ENCODE measurements at regions not wholly inside any gene's neighbourhood (a gene's known extent, or its start where the extent isn't known, plus 50 kb on each side); places are given as distances from the start of the nearest gene placed in this dataset.
"Not testable (repeated sequence)": the region's sequence is repeated elsewhere in the genome, so short reads cannot be mapped to it uniquely, and the experiment has no call there.

GRCh38 chr2:180776921-180777320 lies 203.5 kb upstream of the UBE2E3 start:
- H3K4me1 ChIP-seq (ENCODE audit: control insufficient read depth, insufficient read depth, low read length) = peaks cover 6% of the 10 kb centered on the region
- H3K27me3 ChIP-seq (ENCODE audit: control insufficient read depth, insufficient read depth, low read length) = no peaks in the 10 kb centered on the region
- no peak overlapping the region for H3K27ac ChIP-seq (ENCODE audit: low read depth, low read length)
- no peak overlapping the region for H3K9ac ChIP-seq (ENCODE audit: low read length)
- no peak overlapping the region for H3K4me3 ChIP-seq (ENCODE audit: low read depth, low read length)
- H3K9me3 ChIP-seq (ENCODE audit: control insufficient read depth, insufficient read depth, low read depth, low read length) = no peaks in the 10 kb centered on the region
- H3K36me3 ChIP-seq (ENCODE audit: control insufficient read depth, insufficient read depth, low read length) = no peaks in the 10 kb centered on the region

GRCh38 chr2:180775711-180776110 lies 204.7 kb upstream of the UBE2E3 start:
- no peaks in the 10 kb centered on the region for H3K9me3 ChIP-seq (ENCODE audit: control insufficient read depth, insufficient read depth, low read depth, low read length)
- H3K4me1 ChIP-seq (ENCODE audit: control insufficient read depth, insufficient read depth, low read length) = peaks cover 6% of the 10 kb centered on the region
- no peaks in the 10 kb centered on the region for H3K27me3 ChIP-seq (ENCODE audit: control insufficient read depth, insufficient read depth, low read length)
- no peak overlapping the region for H3K9ac ChIP-seq (ENCODE audit: low read length)
- no peak overlapping the region for H3K4me3 ChIP-seq (ENCODE audit: low read depth, low read length)
- H3K36me3 ChIP-seq (ENCODE audit: control insufficient read depth, insufficient read depth, low read length) = no peaks in the 10 kb centered on the region
- no peak overlapping the region for H3K27ac ChIP-seq (ENCODE audit: low read depth, low read length)

- not testable (repeated sequence) for H3K27ac ChIP-seq (ENCODE audit: low read depth, low read length); H3K4me3 ChIP-seq (ENCODE audit: low read depth, low read length); H3K9ac ChIP-seq (ENCODE audit: low read length); H3K27me3 ChIP-seq (ENCODE audit: control insufficient read depth, insufficient read depth, low read length); H3K4me1 ChIP-seq (ENCODE audit: control insufficient read depth, insufficient read depth, low read length); H3K36me3 ChIP-seq (ENCODE audit: control insufficient read depth, insufficient read depth, low read length); H3K9me3 ChIP-seq (ENCODE audit: control insufficient read depth, insufficient read depth, low read depth, low read length)
These were observed 215.1 kb upstream of the UBE2E3 start for GRCh38 chr2:180765316-180765715.

- H3K27ac ChIP-seq (ENCODE audit: low read depth, low read length) = no peak overlapping the region
- no peaks in the 10 kb centered on the region for H3K27me3 ChIP-seq (ENCODE audit: control insufficient read depth, insufficient read depth, low read length)
- no peaks in the 10 kb centered on the region for H3K9me3 ChIP-seq (ENCODE audit: control insufficient read depth, insufficient read depth, low read depth, low read length)
- H3K4me3 ChIP-seq (ENCODE audit: low read depth, low read length) = no peak overlapping the region
- peaks cover 8% of the 10 kb centered on the region; the same call in 1 of the 2 replicates for H3K4me1 ChIP-seq (ENCODE audit: control insufficient read depth, insufficient read depth, low read length)
- no peak overlapping the region for H3K9ac ChIP-seq (ENCODE audit: low read length)
- H3K36me3 ChIP-seq (ENCODE audit: control insufficient read depth, insufficient read depth, low read length) = no peaks in the 10 kb centered on the region
These were observed 217.0 kb upstream of the UBE2E3 start for GRCh38 chr2:180763263-180763989.

- Histone ChIP-seq H3K9me3 (ENCODE audit: control insufficient read depth, insufficient read depth, low read depth, low read length) (no peaks in the 10 kb centered on the region), H3K4me3 (ENCODE audit: low read depth, low read length) (no peak overlapping the region), H3K4me1 (ENCODE audit: control insufficient read depth, insufficient read depth, low read length) (peaks cover 8% of the 10 kb centered on the region; the same call in 1 of the 2 replicates), H3K27me3 (ENCODE audit: control insufficient read depth, insufficient read depth, low read length) (no peaks in the 10 kb centered on the region), H3K9ac (ENCODE audit: low read length) (no peak overlapping the region), H3K27ac (ENCODE audit: low read depth, low read length) (no peak overlapping the region), H3K36me3 (ENCODE audit: control insufficient read depth, insufficient read depth, low read length) (no peaks in the 10 kb centered on the region)
These were observed 219.2 kb upstream of the UBE2E3 start for GRCh38 chr2:180761224-180761623.

- no peak overlapping the region for H3K4me3 ChIP-seq (ENCODE audit: low read depth, low read length)
- H3K36me3 ChIP-seq (ENCODE audit: control insufficient read depth, insufficient read depth, low read length) = no peaks in the 10 kb centered on the region
- peaks cover 8% of the 10 kb centered on the region; the same call in 1 of the 2 replicates for H3K4me1 ChIP-seq (ENCODE audit: control insufficient read depth, insufficient read depth, low read length)
- H3K9me3 ChIP-seq (ENCODE audit: control insufficient read depth, insufficient read depth, low read depth, low read length) = no peaks in the 10 kb centered on the region
- no peak overlapping the region for H3K9ac ChIP-seq (ENCODE audit: low read length)
- H3K27ac ChIP-seq (ENCODE audit: low read depth, low read length) = no peak overlapping the region
- H3K27me3 ChIP-seq (ENCODE audit: control insufficient read depth, insufficient read depth, low read length) = no peaks in the 10 kb centered on the region
These were observed 220.8 kb upstream of the UBE2E3 start for GRCh38 chr2:180759631-180760030.

- Histone ChIP-seq H3K9me3 (ENCODE audit: control insufficient read depth, insufficient read depth, low read depth, low read length) (no peaks in the 10 kb centered on the region), H3K27ac (ENCODE audit: low read depth, low read length) (no peak overlapping the region), H3K27me3 (ENCODE audit: control insufficient read depth, insufficient read depth, low read length) (no peaks in the 10 kb centered on the region), H3K4me1 (ENCODE audit: control insufficient read depth, insufficient read depth, low read length) (no peaks in the 10 kb centered on the region), H3K9ac (ENCODE audit: low read length) (no peak overlapping the region), H3K36me3 (ENCODE audit: control insufficient read depth, insufficient read depth, low read length) (no peaks in the 10 kb centered on the region), H3K4me3 (ENCODE audit: low read depth, low read length) (no peak overlapping the region)
These were observed 226.3 kb upstream of the UBE2E3 start for GRCh38 chr2:180753809-180754761.

- Histone ChIP-seq H3K36me3 (ENCODE audit: control insufficient read depth, insufficient read depth, low read length) (no peaks in the 10 kb centered on the region), H3K27ac (ENCODE audit: low read depth, low read length) (no peak overlapping the region), H3K9ac (ENCODE audit: low read length) (no peak overlapping the region), H3K9me3 (ENCODE audit: control insufficient read depth, insufficient read depth, low read depth, low read length) (no peaks in the 10 kb centered on the region), H3K27me3 (ENCODE audit: control insufficient read depth, insufficient read depth, low read length) (no peaks in the 10 kb centered on the region), H3K4me1 (ENCODE audit: control insufficient read depth, insufficient read depth, low read length) (no peaks in the 10 kb centered on the region), H3K4me3 (ENCODE audit: low read depth, low read length) (no peak overlapping the region)
These were observed 229.0 kb upstream of the UBE2E3 start for GRCh38 chr2:180751306-180751920.

GRCh38 chr2:180747728-180748127 lies 232.7 kb upstream of the UBE2E3 start:
- H3K9ac ChIP-seq (ENCODE audit: low read length) = no peak overlapping the region
- H3K36me3 ChIP-seq (ENCODE audit: control insufficient read depth, insufficient read depth, low read length) = no peaks in the 10 kb centered on the region
- no peaks in the 10 kb centered on the region for H3K9me3 ChIP-seq (ENCODE audit: control insufficient read depth, insufficient read depth, low read depth, low read length)
- no peak overlapping the region for H3K4me3 ChIP-seq (ENCODE audit: low read depth, low read length)
- H3K27me3 ChIP-seq (ENCODE audit: control insufficient read depth, insufficient read depth, low read length) = no peaks in the 10 kb centered on the region
- no peaks in the 10 kb centered on the region for H3K4me1 ChIP-seq (ENCODE audit: control insufficient read depth, insufficient read depth, low read length)
- H3K27ac ChIP-seq (ENCODE audit: low read depth, low read length) = no peak overlapping the region

GRCh38 chr2:180743401-180743800 lies 237.0 kb upstream of the UBE2E3 start:
- no peaks in the 10 kb centered on the region for H3K4me1 ChIP-seq (ENCODE audit: control insufficient read depth, insufficient read depth, low read length)

GRCh38 chr2:180742801-180743200 lies 237.6 kb upstream of the UBE2E3 start:
- Histone ChIP-seq H3K27ac (ENCODE audit: low read depth, low read length) (no peak overlapping the region), H3K27me3 (ENCODE audit: control insufficient read depth, insufficient read depth, low read length) (no peaks in the 10 kb centered on the region), H3K4me1 (ENCODE audit: control insufficient read depth, insufficient read depth, low read length) (no peaks in the 10 kb centered on the region), H3K9me3 (ENCODE audit: control insufficient read depth, insufficient read depth, low read depth, low read length) (no peaks in the 10 kb centered on the region), H3K4me3 (ENCODE audit: low read depth, low read length) (no peak overlapping the region), H3K36me3 (ENCODE audit: control insufficient read depth, insufficient read depth, low read length) (no peaks in the 10 kb centered on the region), H3K9ac (ENCODE audit: low read length) (no peak overlapping the region)

More at GRCh38 chr2:180743401-180743800, 237.0 kb upstream of the UBE2E3 start:
- Histone ChIP-seq H3K27ac (ENCODE audit: low read depth, low read length) (no peak overlapping the region), H3K36me3 (ENCODE audit: control insufficient read depth, insufficient read depth, low read length) (no peaks in the 10 kb centered on the region), H3K4me3 (ENCODE audit: low read depth, low read length) (no peak overlapping the region), H3K9me3 (ENCODE audit: control insufficient read depth, insufficient read depth, low read depth, low read length) (no peaks in the 10 kb centered on the region), H3K9ac (ENCODE audit: low read length) (no peak overlapping the region), H3K27me3 (ENCODE audit: control insufficient read depth, insufficient read depth, low read length) (no peaks in the 10 kb centered on the region)

Data from HUES6 (cell line).